Ecto neural progenitor cell (in vitro differentiated cells): ENCODE measurements at regions not wholly inside any gene's neighbourhood (a gene's known extent, or its start where the extent isn't known, plus 50 kb on each side); places are given as distances from the start of the nearest gene placed in this dataset.

ENCODE experiments used
- DNase-seq: peaks from one replicate; pipeline ENCODE4 v3.0.0-alpha.2; 2018; ENCODE audit warnings: low spot score

GRCh38 chr12:126198966-126199692, 1133.9 kb downstream of the AACS start:
- no peak for DNase-seq

- DNase-seq = no peak
Measured at GRCh38 chr12:126201981-126202537, 1136.8 kb downstream of the AACS start.

GRCh38 chr12:126204326-126204725, 1139.1 kb downstream of the AACS start:
- no peak for DNase-seq

- no peak for DNase-seq
Measured at GRCh38 chr12:126210026-126210425, 1144.8 kb downstream of the AACS start.

- no peak for DNase-seq
Measured at GRCh38 chr12:126210448-126210847, 1145.2 kb downstream of the AACS start.

DNA sequence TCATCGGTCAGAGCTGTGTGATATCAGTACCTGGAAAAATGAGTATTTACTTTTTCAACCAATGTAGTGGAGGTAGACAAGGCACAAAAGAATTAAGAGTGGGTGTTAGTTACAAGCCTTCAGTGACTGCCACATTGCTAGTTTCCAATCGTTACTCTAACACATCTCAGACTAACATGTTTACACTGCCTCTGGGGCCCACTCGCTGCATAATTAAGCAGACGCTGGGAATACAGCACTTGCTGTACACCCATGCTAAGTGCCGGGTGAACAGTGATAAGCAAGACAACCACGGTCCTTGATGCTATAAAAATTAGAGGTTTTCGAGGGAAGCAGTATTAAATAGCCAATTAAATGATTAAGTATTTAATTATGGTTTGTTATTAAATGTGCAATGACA, 1147.6 kb downstream of the AACS start:
- DNase-seq = no peak

GRCh38 chr12:126218697-126219096, 1153.5 kb downstream of the AACS start:
- DNase-seq = no peak

- no peak for DNase-seq
Measured at GRCh38 chr12:126219139-126219538, 1153.9 kb downstream of the AACS start.

GRCh38 chr12:126219654-126220279, 1154.5 kb downstream of the AACS start:
- no peak for DNase-seq

GRCh38 chr12:126224032-126224431, 1158.8 kb downstream of the AACS start:
- no peak for DNase-seq

DNA sequence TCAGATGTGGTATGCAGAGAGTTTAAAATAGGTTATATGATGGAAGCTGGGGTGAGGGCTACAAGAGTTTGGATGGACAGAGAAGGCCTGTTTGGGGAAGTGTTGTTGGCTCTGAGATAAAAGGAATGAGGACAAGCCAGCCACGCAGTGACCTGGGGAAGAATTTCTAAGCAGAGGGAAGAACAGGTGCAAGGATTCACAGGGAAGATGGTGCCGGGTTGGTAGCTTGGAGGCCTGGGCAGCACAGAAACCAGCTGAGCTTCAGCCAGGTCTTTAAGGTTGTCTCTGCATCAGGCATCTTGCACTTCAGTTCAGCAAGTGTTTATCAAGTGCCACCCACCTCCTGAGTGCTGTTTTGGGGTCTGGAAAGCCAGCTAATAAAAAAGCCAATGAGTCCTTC, 1163.7 kb downstream of the AACS start:
- DNase-seq = no peak

- no peak for DNase-seq
Measured at GRCh38 chr12:126232711-126233110, 1167.5 kb downstream of the AACS start.

- no peak for DNase-seq
Measured at GRCh38 chr12:126233625-126234024, 1168.4 kb downstream of the AACS start.

GRCh38 chr12:126243814-126244440, 1178.7 kb downstream of the AACS start:
- no peak for DNase-seq

GRCh38 chr12:126247936-126248335, 1182.7 kb downstream of the AACS start:
- DNase-seq = no peak

DNA sequence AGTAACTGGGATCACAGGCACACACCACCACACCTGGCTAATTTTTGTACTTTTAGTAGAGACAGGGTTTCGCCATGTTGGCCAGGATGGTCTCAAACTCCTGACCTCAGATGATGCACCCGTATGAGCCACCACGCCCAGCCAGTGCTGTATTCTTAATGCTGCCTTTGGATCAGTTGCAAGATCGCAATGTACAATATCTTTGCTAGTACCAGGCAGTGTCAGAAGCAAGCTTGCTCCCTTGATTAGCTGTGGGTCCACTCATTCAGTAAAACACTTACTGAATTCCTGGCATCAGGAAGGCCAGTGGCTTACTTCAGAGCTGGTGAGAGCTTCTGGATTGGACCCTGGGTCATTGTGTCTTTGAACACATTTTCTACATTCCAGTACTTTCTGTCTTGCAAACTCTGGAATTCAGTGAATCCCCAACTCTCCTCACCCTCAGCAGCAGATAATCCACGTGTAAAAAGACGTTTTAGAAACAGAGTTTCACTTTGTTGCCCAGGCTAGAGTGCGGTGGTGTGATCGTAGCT, 1183.7 kb downstream of the AACS start:
- no peak for DNase-seq

- DNase-seq = no peak
Measured at GRCh38 chr12:126258190-126258589, 1193.0 kb downstream of the AACS start.

DNA sequence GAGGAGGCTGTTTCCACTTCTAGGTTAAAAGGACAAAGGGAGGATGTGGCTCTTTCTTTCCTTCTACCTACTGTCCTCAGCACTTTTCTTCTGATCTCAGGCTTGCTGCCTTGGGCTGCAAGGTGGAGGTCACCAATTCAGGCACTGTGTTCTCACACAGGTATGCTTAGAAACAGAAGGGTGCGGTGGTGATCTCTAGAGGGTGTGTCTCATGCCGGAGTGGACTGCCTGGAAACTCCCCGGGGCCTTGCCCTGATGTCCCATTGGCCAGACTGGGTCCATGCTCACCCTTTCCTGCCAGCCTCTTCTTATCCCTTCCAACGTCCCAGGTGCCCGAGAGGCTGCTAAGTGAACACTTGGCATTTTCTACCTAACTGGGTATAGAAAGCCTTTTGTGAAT, 1197.6 kb downstream of the AACS start:
- DNase-seq = no peak

- DNase-seq = no peak
Measured at GRCh38 chr12:126268222-126268621, 1203.0 kb downstream of the AACS start.

- no peak for DNase-seq
Measured at GRCh38 chr12:126271159-126271558, 1205.9 kb downstream of the AACS start.

- no peak for DNase-seq
Measured at GRCh38 chr12:126282691-126283090, 1217.5 kb downstream of the AACS start.

DNA sequence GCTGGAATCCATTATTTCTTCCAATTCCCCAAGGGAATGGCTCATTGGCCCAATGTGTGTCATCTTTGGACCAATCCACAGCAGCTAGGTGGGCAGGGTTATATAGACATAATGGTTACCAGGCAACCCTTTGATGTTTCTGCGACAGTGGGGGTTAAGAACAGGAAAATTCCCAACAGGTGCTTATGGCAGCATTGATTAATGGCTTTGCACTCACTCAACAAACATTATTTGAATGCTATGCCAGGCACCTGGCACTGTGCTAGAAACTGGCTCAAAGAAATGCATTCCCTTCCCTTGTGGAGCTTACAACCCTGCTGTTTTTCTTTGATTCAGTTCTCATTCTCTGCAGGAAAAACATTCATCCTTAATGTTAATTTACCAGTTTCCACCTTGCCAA, 1221.0 kb downstream of the AACS start:
- DNase-seq = no peak

DNA sequence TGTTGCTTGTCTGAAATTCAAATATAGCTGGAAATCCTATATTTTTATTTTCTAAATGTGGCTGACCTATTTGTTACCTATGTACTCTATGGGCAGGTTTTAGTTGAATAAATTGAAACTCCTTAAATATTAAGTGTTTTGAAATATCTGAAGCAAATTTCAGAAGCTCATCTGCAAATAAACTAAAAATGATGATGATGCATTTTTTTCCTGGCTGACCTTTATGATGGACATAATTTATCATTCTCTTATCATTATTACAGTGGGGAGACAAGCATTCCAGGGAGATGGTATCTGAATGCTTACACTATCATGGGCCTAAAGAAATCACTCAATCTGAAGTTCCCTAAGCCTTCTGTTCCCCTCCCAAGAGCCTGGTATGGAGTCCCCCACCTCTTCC, 1225.2 kb downstream of the AACS start:
- DNase-seq = no peak
